GM19240 (cell line): ENCODE measurements at regions not wholly inside any gene's neighbourhood (a gene's known extent, or its start where the extent isn't known, plus 50 kb on each side); places are given as distances from the start of the nearest gene placed in this dataset.

Source experiments
- DNase-seq: peaks from one replicate; pipeline ENCODE4 v3.0.0; 2011; ENCODE audit warnings: low spot score; ENCODE audit not compliant: insufficient read length

GRCh38 chr10:83649471-83649870 is 489.8 kb upstream of the GHITM start:
- no peak for DNase-seq

- DNase-seq, result no peak
Observed at GRCh38 chr10:83654689-83655088, 484.6 kb upstream of the GHITM start.

DNA sequence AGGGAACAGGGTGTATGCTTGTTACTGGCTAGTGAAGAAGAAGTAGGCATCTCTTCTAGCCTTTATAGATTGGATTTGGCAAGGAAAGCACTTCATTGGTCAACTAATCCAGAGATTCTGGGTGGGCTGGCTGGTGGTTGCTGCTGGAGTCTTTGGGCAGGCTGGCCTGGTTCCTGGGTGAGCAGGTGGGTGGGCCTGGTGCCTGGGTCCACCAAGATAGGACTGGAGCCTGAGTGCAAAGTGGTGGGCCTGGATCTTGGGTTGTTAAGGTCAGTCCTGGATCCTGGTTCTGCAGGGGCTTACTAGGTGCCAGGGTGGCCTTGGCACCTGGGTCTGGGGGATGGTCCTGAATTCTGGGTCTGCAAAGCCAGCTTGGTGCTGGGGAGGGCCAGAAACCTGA is 482.4 kb upstream of the GHITM start:
- no peak for DNase-seq

DNA sequence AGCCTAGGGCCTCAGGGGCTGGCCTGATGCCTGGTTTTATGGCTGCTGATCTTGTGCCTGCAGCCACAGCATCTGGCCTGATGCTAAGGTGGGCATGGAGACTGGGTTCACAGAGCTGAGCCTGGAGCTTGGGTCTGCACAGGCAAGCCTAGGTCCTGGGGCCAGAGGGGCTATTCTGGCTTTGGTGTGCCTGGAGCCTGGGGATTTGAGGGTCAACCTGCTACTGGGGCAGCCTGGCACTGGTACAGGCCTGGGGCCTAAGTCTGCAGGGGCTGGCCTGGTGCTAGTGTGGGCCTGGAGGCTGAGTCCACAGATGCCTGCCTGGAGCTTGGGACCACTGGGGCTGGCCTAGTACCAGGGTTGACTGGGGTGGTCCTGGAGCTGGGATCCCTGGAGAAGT is 481.8 kb upstream of the GHITM start:
- no peak for DNase-seq

DNA sequence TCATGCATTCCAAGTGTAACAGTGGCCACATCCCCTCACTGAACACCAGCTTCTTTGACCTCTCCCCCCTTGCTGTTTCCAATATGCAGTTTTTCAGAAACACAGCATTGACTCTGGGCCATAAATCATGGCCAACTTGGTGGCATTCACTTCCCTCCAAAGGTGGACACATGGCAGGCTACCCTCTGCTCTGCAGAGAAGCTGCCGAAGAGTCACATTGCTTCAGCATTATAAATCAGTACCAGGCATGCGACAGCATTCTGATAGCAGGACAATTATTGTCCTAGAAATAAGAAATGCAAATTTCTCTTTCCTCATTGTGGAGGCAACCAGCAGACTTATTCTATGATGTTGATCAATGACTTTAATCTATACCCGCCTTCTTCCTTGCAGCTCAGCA is 475.4 kb upstream of the GHITM start:
- DNase-seq, result no peak

- DNase-seq, result no peak
Observed at GRCh38 chr10:83666762-83667161, 472.5 kb upstream of the GHITM start.

- no peak for DNase-seq
Observed at GRCh38 chr10:83667594-83667993, 471.7 kb upstream of the GHITM start.

- DNase-seq, result no peak
Observed at GRCh38 chr10:83673316-83673715, 466.0 kb upstream of the GHITM start.

DNA sequence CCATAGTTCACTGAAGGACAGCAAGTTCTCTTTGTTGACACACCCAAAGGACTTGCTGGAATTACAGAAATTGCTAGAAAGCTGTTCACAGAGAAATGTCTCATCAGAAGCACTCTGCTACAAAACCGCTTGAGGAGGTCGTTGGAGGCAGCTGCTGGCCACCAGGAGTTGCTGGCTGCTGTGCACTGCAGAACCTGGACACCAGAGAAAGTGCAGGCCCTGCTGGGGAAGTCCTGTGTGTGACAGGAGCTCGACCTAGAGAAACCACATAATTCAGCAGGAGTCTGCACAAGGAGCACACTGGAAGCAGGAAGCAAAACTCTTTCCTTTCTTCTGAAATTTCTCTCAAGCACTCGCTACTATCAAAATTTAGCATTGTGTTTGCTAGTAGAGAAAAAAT is 461.5 kb upstream of the GHITM start:
- DNase-seq, result no peak

- no peak for DNase-seq
Observed at GRCh38 chr10:83678850-83679249, 460.5 kb upstream of the GHITM start.

- DNase-seq, result peak; percentile 33
Observed at GRCh38 chr10:83680470-83680891, 458.8 kb upstream of the GHITM start.

- DNase-seq, result no peak
Observed at GRCh38 chr10:83682414-83682813, 456.9 kb upstream of the GHITM start.

DNA sequence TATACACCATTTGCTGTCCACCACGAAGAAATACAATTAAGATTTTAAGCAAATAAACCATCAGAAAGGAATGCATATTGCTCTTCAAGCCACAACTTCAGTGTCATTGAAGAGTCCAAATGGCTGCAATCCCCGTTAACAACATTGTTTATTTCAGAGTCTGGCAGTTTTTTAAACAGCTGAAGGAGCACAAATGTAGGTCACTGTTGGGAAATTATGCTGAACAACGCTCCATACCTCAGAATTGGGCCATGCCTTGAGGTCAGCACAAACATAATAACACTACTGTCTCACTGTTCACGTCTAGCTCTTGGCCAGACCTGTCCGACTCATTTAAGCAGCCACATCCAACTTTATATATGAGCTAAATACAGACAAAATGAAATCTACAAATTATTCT is 453.9 kb upstream of the GHITM start:
- no peak for DNase-seq

- DNase-seq, result no peak
Observed at GRCh38 chr10:83691791-83692596, 447.3 kb upstream of the GHITM start.

GRCh38 chr10:83698899-83699298 is 440.4 kb upstream of the GHITM start:
- no peak for DNase-seq

DNA sequence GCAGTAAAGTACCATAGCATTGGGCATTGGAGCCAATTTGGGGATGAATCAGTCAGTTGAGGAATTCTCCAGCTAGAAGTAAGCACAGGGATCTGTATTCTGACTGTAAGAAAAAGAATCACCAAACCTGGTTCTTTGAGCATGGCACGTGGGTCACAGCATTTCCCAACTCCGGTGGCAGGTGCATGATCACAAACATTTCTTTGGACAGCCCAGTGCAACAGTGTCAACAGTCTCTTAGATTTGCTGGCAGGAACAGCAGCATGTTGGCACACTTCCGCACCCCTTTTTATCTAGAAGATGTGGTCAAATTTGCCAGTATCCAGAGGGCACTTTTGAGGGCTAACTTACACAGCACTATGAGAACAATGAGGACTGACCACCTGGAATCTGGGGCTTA is 437.5 kb upstream of the GHITM start:
- DNase-seq, result no peak

- no peak for DNase-seq
Observed at GRCh38 chr10:83702731-83703130, 436.6 kb upstream of the GHITM start.

- DNase-seq, result no peak
Observed at GRCh38 chr10:83706120-83706519, 433.2 kb upstream of the GHITM start.

DNA sequence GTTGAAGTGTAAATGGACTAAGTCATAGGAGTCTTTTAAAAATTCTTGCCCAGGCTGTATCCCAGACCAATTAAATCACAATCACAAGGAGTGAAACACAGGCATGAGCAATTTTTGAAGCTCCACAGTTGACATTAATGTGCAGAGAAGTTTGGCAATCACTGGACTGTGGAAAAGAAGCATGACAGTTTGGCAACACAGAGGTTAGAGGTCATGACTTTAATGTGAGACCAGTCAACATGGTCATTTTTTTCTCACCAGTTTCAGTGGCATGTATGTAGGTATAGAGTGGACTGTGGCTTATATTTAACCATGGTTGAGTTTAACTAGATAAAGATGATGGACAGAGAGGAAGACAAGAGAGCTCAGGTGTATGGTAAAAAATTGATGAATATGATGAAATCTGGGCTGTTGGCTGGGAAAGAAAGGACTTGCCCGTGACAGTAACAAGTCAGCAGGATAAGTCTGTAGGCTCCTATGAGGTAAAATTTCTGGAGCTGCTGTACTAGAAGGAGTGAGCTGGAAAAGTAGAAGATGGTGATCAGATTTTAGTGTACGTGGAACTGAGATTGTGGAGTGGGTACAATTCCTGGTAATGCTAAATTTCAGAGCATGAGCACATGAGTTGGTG is 432.2 kb upstream of the GHITM start:
- DNase-seq, result no peak

- DNase-seq, result no peak
Observed at GRCh38 chr10:83713423-83713822, 425.9 kb upstream of the GHITM start.

DNA sequence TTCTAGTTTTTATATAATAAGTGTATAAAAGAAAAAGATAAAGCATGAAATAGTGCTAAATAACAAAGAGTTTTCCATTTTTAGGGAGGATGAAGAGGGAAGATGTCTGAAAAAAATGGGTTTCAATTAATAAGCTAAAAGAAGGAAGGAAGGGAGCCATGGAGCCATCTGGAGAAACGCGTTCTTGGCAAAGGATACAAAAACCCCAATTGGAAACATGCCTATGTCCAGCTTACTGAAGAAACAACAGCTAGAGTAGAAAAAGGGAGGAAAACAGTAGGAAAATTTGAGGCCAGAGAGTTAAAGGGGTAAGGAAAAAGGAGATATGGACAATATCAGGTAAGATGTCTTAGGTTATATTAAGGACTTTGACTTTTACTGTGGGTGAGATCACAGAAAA is 416.2 kb upstream of the GHITM start:
- DNase-seq, result no peak

GRCh38 chr10:83724471-83725241 is 414.7 kb upstream of the GHITM start:
- DNase-seq, result no peak
